ENCODE measurements at regions not wholly inside any gene's neighbourhood (a gene's known extent, or its start where the extent isn't known, plus 50 kb on each side); places are given as distances from the start of the nearest gene placed in this dataset.

DNA sequence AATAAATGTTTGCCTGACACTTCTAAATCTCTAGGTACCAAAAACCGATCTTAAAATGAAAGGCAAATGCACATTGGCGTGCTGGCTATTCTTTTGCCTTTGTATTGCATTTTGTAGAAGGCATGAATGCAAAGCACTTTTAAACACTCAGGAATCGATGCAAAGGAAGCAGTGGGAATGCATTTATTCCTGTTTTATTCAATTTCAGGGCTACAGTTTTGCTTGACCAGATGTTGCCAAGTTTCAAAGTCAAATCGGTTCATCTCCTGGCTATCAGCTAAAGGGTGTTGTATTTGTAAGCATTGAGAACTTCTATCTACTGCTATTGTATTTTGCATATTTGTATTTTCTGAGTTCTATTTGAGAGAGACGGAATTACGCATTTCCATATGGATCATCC is 659.8 kb upstream of the SLC35B3 start:
- no peak for ATAC-seq (ENCODE audit: low read depth)
- TF ChIP-seq FOS (IDR thresholded peaks at IDR 0.05; ENCODE audit: low read depth, low read length) = no peak
- no peak for TF ChIP-seq CHD1 (IDR thresholded peaks at IDR 0.05; ENCODE audit: low read depth, low read length)
- no peak for TF ChIP-seq RCOR1 (IDR thresholded peaks at IDR 0.05; ENCODE audit: insufficient replicate concordance, low read length)
- in situ Hi-C loops (cut with MboI; ENCODE audit: low sequenced_read_pairs) (no loop called here), intact Hi-C loops (cut with micrococcal nuclease) (no loop called here), dilution Hi-C loops (cut with HindIII; ENCODE audit: low sequenced_read_pairs, unreplicated experiment) (no loop called here)
- Histone ChIP-seq H2AK9ac (replicated peaks; ENCODE audit: low read depth, low read length, poor library complexity) (no peak overlapping the region), H3K18ac (ENCODE audit: low read depth, low read length) (no peak overlapping the region), H4K5ac (ENCODE audit: low read depth, low read length) (no peak overlapping the region), H3K9ac (ENCODE audit: low read depth, low read length) (no peak overlapping the region), H2AK5ac (ENCODE audit: low read depth, low read length) (no peak overlapping the region), H3K9me1 (ENCODE audit: insufficient read depth, low read length) (no peaks in the 10 kb centered on the region), H3K79me1 (ENCODE audit: low read depth in 1 of 2, low read length in 2 of 2) (no peaks in the 10 kb centered on the region), H2BK120ac (ENCODE audit: low read depth, low read length) (no peak overlapping the region), H3K4me2 (ENCODE audit: low read depth, low read length) (no peak overlapping the region), H2AFZ (replicated peaks; ENCODE audit: low read length, poor library complexity) (no peak overlapping the region), H3K56ac (ENCODE audit: extremely low read depth, insufficient read depth, low read length) (no peak overlapping the region), H3K4me3 (ENCODE audit: insufficient read depth, low read depth, low read length) (no peak overlapping the region), H4K20me1 (ENCODE audit: insufficient read depth, low read length) (no peaks in the 10 kb centered on the region), H3K27me3 (ENCODE audit: control insufficient read depth, insufficient read depth, low read length) (no peaks in the 10 kb centered on the region), H3K4me1 (ENCODE audit: control insufficient read depth, insufficient read depth, low read length) (no peaks in the 10 kb centered on the region), H2BK20ac (ENCODE audit: low read depth, low read length) (no peak overlapping the region), H3K23ac (ENCODE audit: low read depth, low read length) (no peak overlapping the region), H3K14ac (replicated peaks; ENCODE audit: low read depth, low read length) (no peak overlapping the region), H4K91ac (ENCODE audit: insufficient read depth, low read depth, low read length) (no peak overlapping the region), H3K27ac (ENCODE audit: insufficient read depth, low read length) (no peak overlapping the region), H2BK15ac (ENCODE audit: low read depth, low read length) (no peak overlapping the region), H2BK5ac (ENCODE audit: low read depth, low read length, poor library complexity, severe bottlenecking) (no peak overlapping the region), H3K4ac (ENCODE audit: low read depth, low read length) (no peak overlapping the region), H3K9me3 (ENCODE audit: control insufficient read depth, insufficient read depth, low read length) (no peaks in the 10 kb centered on the region), H3K36me3 (ENCODE audit: control insufficient read depth, insufficient read depth, low read length) (no peaks in the 10 kb centered on the region), H4K8ac (ENCODE audit: low read depth in 2 of 2, low read length in 2 of 2) (no peak overlapping the region)
- ChIA-PET CTCF (no interaction called here), POLR2A (ENCODE audit: unreplicated experiment) (no interaction called here)
- WGBS, 2 experiments (ENCODE audit: extremely low coverage in 2 of 2, insufficient read length in 1 of 2) = 50% methylated on average over 1 of the region's 6 CpGs; no CpG with 5 or more reads in 1 of the 2 experiments
- no peak for DNase-seq
- no TSS peak for BruUV-seq (replicated peaks)
